ENCODE measurements at regions not wholly inside any gene's neighbourhood (a gene's known extent, or its start where the extent isn't known, plus 50 kb on each side); places are given as distances from the start of the nearest gene placed in this dataset.

DNA sequence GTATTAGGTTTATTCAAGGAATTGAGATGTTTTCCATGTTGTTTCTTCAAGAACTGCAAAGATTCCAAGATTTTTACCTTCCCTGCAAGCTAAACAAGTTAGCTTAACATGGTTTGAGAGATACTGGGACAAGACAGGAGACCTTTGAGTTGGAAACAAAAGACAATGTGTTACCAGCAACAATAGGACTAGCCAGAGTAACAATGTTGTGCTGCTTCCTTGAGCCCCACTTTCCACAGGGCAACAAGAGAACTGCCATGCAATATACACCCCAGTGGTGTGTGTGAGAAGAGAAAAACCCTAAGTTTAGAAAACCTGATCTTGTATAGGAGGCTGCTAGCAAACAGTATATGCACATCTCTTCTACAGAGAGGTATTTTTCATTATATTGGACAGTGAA is 264.6 kb downstream of the PCDH20 start:
- no peak for DNase-seq (ENCODE audit: low spot score)

DNA sequence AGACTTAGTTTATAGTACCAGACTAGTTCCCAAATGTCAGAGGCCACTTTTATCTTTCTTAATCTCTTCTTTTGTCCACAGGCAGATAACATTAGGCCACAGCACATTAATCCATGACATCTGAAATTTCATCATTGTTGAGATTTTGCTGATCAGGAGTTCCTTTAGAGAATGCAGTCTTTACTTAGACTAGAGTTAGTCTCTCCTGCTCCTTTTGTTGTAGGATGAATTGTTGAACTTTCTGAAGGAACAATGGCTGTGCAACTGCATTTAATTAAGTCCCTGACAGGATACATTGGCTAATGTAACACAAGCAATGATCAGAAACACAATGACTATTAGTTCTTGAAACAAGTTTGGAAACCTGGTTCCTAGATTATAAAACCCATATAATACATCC is 266.3 kb downstream of the PCDH20 start:
- TF ChIP-seq, protein P1, sequence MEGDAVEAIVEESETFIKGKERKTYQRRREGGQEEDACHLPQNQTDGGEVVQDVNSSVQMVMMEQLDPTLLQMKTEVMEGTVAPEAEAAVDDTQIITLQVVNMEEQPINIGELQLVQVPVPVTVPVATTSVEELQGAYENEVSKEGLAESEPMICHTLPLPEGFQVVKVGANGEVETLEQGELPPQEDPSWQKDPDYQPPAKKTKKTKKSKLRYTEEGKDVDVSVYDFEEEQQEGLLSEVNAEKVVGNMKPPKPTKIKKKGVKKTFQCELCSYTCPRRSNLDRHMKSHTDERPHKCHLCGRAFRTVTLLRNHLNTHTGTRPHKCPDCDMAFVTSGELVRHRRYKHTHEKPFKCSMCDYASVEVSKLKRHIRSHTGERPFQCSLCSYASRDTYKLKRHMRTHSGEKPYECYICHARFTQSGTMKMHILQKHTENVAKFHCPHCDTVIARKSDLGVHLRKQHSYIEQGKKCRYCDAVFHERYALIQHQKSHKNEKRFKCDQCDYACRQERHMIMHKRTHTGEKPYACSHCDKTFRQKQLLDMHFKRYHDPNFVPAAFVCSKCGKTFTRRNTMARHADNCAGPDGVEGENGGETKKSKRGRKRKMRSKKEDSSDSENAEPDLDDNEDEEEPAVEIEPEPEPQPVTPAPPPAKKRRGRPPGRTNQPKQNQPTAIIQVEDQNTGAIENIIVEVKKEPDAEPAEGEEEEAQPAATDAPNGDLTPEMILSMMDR (IDR thresholded peaks at IDR 0.05; ENCODE audit: extremely low read depth, missing control alignments) = no peak

More for the DNA sequence above, 264.6 kb downstream of the PCDH20 start:
- TF ChIP-seq, protein P1 (IDR thresholded peaks at IDR 0.05; ENCODE audit: extremely low read depth, missing control alignments) = no peak

DNA sequence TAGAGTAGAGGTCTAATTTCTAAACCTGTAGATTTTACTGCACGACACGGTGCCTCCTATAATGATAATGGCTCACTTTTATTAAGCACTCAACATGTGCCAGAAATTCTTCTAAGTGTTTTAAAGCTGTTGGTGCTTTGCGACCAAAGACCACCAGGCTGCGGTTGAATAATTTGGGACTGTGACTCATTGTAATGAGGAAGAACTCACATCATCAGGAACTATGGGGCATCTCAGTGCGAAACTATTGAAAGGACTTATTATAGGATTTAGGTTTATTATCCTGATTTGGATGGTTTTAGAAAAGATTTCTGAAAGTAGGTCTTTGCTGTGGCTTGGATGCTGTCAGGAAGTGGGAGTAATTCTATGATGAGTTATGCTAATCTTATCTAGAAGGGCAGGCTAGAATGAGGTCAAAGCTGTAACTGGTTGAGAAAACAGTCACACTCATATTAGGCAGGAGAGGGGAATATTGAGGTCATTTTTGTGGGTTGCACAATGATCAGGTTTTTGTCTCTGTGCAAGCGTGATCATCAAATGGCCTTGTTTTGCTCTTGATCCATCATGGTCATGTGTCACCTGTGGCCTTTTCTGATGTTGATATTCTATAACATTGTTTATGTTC is 266.8 kb downstream of the PCDH20 start:
- TF ChIP-seq, protein P1 (IDR thresholded peaks at IDR 0.05; ENCODE audit: extremely low read depth, missing control alignments) = no peak
- no peak for DNase-seq (ENCODE audit: low spot score)

More for the DNA sequence above, 266.3 kb downstream of the PCDH20 start:
- no peak for DNase-seq (ENCODE audit: low spot score)

DNA sequence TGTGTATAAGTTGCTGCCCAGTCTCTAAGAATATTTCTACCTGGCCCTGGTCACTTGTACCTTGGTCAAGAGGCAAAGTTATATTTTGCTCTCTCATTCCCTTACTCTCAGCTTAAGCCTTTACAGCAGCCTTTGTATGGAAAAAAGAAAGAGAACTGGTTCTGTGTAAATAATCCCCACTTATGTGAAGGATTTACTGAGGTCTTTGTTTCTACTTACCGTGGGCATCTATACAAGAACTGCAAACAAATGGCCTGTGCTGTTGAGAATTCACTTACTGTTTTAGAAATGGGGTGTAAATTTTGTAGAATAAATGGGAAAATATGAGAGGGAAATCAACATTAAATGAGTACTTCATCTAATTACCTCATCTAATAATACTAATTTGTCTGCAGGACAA is 267.4 kb downstream of the PCDH20 start:
- no peak for DNase-seq (ENCODE audit: low spot score)
- TF ChIP-seq, protein P1 (IDR thresholded peaks at IDR 0.05; ENCODE audit: extremely low read depth, missing control alignments) = no peak

DNA sequence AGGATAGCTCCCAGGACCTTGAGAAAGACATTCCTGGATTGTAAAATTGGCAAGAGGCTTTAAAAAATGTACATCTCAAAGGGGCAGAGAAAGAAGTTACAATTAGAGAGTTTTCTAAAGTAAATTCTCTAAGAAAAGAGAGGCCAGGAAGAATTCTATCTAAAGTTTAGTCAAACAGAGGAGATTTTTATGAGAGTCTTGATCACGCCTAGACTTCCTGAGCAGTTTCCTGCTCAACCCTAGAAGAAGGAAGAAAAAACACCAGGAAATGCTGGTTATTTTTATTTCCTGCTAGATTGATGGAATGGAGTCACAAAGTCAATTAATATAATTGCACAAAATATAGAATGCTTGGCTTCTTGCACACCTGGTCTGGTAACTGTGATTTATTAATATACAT is 269.1 kb downstream of the PCDH20 start:
- DNase-seq (ENCODE audit: low spot score) = no peak
- TF ChIP-seq, protein P1 (IDR thresholded peaks at IDR 0.05; ENCODE audit: extremely low read depth, missing control alignments) = no peak

- TF ChIP-seq, protein P1 (IDR thresholded peaks at IDR 0.05; ENCODE audit: extremely low read depth, missing control alignments) = no peak
- no peak for DNase-seq (ENCODE audit: low spot score)
Observed at GRCh38 chr13:61146158-61146557, 269.5 kb downstream of the PCDH20 start.

- no peak for DNase-seq (ENCODE audit: low spot score)
- TF ChIP-seq, protein P1 (IDR thresholded peaks at IDR 0.05; ENCODE audit: extremely low read depth, missing control alignments) = no peak
Observed at GRCh38 chr13:61144834-61145593, 270.6 kb downstream of the PCDH20 start.
